ENCODE measurements at regions not wholly inside any gene's neighbourhood (a gene's known extent, or its start where the extent isn't known, plus 50 kb on each side); places are given as distances from the start of the nearest gene placed in this dataset.
A peak's percentile ranks its signal among the peaks of the same experiment; 100 is the strongest.

DNA sequence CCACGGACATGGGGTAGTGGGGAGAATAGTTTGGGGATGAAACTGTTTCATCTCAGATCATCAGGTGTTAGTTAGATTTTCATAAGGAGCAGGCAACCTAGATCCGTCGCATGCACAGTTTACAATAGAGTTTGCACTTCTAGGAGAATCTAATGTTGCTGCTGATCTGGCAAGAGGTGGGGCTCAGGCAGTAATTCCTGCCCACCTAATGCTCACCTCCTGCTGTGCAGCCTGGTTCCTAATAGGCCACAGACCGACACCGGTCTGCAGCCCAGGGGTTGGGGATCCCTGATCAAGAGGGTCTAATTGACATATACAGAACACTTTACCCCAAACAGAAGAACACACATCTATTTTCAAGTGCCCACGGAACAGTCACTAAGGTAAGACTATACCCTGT lies 275.1 kb downstream of the PTPRU start:
- intact Hi-C loops (cut with DNase I): loop anchor here (5.0 to 10.0 kb wide), 2 partner anchors 193 to 576 kb away; no protein-coding TSS in a partner anchor
- ATAC-seq (no peak), DNase-seq (ENCODE audit: missing footprints) (no peak)

DNA sequence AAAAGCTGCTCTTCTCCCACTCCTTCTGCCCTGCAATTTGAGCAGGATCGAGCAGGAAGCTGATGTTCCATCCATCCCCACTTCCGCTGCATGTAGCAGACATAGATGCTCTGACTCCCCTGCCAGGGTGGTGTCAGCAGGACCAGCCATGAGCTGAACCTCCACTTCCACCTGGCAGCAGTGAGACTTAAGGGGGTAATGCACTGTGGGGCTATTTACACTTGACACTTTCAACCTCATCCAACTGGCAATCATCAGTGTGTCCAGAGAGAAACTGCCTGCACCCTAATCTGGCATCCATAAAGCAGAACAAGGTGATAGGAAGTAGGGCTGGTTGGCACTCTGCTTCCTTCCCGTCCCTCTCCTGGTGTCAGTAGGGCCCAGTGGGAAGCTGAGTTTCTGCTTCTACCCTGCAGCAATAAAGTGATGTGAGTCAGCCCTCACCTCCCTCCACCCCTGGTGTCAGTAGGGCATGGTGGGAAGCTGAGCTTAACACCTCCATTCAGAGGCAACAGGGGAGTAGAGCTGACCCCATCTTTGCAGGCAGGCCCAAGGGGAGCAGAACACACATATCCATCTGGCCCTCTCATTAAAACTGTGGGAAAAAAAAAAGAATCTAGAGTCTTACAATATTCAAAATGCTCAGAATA lies 272.3 kb downstream of the PTPRU start:
- DNase-seq (ENCODE audit: missing footprints) (no peak), ATAC-seq (no peak)
- intact Hi-C loops (cut with DNase I): no loop called here

DNA sequence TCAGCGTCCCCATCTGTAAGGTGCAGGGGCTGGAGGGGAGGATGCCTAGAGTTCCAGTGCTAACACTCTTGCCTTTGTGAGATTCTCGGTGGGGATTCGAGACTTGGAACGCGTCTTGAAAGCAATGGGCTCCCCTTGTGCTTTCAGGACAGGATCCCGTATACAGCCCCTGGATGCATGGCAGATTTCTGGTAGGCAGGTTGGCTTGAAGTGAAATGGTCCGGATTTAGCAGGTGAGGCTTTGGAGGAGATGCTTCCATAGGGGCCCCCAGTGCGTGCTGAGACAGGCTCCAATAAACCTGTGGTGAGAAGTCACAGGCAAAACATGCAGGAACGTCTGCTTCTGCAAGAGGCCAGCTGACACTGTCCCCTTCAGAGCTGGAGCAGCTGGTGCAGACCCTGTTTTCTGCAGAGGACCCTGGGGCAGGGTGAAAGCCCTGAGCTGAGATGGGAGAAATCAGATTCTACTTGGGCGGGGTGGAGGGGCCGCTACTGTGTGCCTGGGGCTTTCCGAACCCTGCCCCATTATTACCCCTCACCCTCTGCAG lies 270.4 kb downstream of the PTPRU start:
- ATAC-seq (no peak), DNase-seq (ENCODE audit: missing footprints) (no peak)
- intact Hi-C loops (cut with DNase I): no loop called here

DNA sequence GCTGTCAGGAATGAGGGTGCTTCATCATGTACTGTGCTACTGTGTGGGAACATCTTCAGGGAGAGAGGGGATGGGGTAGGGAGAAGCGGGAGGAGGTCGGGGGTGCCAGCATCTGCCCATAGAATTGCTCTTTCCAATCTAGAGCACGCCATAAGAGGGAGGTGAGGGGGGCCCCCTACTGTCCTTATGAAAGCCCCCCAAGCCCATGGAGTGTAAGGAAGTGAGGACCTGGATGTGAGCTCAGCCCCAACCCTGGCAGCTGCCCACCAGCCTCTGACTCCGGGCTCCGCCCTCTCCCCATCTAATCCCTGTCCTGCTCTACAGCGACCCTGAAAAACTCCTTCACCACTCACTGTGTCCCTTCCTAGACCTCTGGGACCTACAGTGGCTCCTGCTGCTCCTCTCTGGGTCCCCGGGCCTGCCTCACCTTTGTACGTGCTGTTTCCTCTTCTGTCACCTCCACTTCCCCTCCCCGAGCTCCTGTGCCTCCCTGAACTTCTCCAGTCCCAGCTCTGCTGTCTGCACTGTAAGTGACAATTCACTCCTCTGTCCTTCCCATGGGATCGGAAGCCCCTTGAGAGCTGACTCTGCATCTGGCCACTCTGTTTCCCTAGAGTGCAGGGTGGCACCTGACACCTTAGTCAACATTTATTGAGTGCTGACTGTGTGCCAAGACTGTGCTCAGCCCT lies 269.4 kb downstream of the PTPRU start:
- no peak for DNase-seq (ENCODE audit: missing footprints)
- ATAC-seq: no peak
- intact Hi-C loops (cut with DNase I): no loop called here

DNA sequence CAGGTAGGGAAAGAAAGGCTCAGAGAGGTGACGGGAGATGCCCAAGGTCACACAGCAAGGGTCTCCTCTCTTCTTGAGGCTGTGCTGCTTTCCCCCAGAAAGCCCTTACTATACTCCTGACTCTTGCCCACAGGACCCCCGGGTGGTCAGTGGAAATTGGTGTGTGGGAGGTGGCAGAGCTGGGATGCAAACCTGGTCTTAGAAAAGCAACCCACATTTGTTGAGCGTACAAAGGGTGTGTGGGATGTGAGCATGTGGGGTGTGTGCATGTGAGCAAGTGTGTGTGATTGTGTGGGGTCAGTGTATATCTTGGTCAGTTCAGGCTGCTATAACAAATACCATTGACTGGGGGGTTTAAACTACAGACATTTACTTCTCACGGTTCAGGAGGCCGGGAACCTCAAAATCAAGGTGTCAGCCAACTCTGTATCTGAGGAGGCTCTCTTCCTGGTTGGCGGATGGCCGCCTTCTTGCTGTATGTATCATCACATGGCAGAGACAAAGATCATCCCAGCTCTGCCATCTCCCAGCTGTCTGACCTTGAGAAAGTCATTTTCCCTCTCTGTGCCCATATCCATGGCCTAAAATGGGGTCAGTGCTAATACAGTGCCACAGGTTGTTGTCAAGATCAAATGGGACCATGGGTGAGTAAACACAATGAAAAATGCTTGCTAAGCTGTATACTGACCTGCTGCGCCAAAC lies 268.5 kb downstream of the PTPRU start:
- DNase-seq (ENCODE audit: missing footprints): no peak
- intact Hi-C loops (cut with DNase I): no loop called here
- ATAC-seq: peak; percentile 10

DNA sequence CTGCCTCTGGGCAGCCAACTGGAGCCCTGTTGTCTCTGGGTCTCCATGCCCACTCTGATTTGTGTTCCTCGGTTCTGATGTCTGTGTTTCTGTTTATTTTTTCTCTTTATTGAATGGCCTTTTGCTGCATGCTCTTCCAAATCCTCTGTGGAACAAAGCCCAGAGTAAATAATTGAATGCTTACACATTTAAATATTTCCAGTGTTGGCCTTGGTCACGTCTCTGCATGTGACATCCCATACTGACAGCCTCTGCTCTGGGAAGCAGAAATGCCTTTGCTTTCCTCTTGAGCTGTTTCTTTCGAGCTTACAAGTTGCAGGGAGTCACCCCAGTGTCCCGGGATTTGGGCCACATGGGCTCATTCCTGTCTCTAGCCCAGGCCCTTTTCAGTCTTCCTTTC lies 267.9 kb downstream of the PTPRU start:
- ATAC-seq: no peak
- DNase-seq (ENCODE audit: missing footprints): no peak
- intact Hi-C loops (cut with DNase I): no loop called here

DNA sequence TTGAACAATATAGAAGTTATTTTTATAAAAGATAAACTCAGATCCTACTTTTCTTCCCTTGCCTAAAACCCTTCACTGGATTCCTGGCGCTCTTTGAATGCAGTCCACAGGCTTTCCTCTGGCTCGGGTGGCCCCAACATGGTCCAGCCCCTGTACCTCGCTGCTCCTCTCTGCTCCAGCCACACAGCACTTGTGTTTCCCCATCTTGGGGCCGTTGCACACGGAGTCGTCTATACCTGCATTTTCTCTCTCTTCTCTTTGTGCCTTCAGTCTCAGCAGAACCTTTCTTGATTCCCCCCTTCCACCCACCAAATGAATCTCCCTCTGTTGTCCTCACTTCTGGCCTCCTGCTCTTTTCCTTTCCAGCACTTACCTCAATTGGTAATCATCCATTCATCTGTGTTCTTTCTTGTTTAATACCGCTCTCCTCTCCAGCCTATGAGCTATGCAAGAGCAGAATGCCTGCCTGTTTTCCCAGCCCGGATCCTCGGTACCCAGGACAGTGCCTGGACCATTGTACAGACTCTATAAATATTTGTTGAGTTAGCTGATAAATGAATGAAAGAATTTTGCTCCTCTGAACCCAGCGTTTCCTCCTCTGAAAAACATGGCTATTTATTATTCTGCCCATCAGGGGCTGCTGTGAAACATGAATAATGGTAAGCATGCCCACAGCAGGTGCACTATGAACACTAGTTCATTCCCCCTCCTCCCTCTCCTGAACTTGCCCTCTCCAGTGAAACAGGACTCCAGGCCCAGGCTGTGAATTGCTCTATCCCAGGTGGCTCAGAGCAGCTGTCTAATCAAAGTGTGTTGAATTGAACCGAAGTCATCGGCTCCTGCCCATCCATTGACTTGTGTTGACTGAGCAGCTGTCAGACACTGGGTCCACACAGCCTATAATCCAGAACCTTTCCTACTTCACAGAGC lies 266.9 kb downstream of the PTPRU start:
- intact Hi-C loops (cut with DNase I): no loop called here
- DNase-seq (ENCODE audit: missing footprints) (no peak), ATAC-seq (no peak)

DNA sequence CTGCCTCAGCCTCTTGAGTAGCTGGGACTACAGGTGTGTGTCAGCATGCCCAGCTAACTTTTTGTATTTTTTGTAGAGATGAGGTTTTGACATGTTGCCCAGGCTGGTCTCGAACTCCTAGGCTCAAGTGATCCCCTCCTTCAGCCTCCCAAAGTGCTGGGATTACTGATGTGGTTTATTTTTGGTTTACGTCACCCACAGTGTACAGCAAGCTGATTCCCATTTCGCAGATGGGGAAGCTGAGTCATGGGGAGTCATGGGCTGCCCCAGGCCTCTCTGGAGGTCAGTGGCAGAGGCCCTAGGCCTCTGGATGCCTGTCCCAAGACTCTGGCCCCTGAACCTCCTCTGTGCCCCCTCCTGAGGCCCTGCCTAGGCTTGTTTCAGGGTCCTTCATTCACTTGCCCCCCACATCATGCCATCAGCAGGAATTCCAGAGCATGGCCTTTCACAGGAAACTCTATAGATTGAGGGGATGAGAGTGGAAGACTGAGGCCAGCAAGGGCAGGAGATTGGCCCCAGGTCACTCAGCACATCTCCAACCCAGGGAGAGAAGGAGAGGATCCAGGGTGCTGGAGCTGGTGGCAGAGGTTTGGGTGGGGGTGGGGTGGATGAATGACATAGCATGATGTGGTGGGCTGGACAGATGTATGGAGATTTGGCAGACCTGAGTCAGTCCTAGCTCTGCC lies 266.0 kb downstream of the PTPRU start:
- DNase-seq (ENCODE audit: missing footprints): no peak
- ATAC-seq: no peak
- intact Hi-C loops (cut with DNase I): no loop called here

DNA sequence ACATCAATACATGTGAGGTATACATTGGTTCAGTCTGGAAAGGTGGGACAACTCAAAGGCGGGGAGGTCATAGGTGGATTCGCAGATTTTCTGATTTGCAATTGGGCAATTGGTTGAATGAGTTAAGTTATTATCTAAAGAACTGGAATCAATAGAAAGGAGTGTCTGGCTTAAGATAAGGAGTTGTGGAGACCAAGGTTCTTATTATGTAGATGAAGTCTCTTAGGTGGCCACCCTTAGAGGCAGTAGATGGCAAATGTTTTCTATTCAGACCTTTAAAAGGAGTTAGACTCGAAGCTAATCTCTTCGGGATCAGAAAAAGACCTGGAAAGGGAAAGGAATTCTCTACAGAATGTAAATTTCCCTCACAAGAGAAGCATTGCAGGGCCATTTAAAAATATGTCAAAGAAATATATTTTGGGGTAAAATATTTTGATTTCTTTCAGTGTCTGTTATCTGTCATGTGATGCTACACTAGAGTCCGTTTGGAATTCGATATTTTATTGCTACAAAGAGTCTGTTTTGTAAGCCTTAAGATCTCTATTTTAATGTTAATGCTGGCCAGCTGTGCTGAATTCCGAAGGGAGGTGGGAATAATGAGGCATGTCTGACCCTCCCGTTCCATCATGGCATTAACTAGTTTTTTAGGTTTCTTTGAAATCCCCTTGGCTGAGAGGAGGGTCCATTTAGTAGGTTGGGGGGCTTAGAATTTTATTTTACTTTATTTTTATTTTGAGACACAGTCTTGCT lies 265.1 kb downstream of the PTPRU start:
- intact Hi-C loops (cut with DNase I): no loop called here
- DNase-seq (ENCODE audit: missing footprints) (no peak), ATAC-seq (no peak)

DNA sequence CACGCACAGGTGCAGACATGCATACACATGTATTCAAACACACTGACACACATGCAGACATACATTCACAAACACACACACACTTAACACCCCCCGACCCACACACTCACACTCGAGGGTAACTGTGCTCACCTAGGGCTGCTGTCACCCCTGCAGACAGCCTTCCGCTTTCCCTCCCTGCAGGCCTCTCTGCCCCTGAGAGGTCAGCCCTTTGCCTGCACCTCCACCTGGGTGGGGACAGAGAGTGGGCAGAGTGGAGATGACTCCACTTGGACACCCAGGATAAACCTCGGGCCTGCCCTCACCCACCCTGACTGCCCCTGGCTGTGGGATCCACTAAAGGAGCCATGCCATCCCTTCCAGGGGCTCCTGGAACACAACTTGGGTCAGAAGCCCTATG lies 264.3 kb downstream of the PTPRU start:
- DNase-seq (ENCODE audit: missing footprints) (no peak), ATAC-seq (no peak)
- intact Hi-C loops (cut with DNase I): no loop called here

DNA sequence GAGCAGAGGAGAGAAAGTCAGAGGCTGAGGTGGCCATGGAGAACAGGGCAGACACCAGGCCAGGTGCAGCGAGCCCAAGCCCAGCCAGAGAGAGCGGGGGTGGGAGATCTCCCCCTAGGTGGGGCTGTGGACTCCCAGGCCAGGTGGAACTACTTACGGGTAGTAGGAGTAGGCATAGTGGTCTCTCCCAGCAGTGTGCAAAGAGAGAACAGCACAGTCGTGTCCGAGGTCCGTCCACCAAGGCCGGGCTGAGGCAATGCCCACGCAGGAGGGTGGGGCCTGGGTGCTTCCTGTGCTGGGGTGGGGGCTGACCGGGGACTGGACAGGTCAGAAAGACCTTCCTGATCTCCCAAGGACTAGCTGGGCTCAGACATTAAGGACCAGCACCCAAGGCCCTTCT lies 263.7 kb downstream of the PTPRU start:
- ATAC-seq: no peak
- intact Hi-C loops (cut with DNase I): no loop called here
- no peak for DNase-seq (ENCODE audit: missing footprints)

DNA sequence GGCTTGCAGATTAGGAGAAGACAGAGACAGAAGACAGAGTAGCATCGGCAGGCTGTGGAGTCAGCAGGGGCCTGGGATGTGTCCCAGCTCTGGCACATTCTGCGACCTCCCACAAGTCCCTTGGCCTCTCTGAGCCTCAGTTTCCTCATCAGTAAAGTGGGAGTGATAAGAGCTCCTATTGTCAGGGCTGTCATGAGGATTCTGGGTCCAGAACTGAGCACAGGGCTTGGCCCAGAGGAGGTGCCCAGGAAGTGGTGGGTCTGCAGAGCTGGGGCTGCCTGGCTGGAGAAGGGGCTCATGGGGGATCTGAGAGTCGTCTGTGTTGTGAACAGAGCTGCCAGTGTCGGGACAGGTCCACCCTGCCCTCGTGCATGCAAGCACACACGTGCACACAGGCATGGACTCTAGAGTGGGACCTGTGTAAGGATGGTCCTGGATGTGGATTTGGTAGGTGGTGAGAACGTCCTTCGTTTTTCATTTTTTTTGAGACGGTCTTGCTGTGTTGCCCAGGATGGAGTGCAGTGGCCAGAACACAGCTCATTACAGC lies 262.9 kb downstream of the PTPRU start:
- DNase-seq (ENCODE audit: missing footprints) (no peak), ATAC-seq (no peak)
- intact Hi-C loops (cut with DNase I): no loop called here

DNA sequence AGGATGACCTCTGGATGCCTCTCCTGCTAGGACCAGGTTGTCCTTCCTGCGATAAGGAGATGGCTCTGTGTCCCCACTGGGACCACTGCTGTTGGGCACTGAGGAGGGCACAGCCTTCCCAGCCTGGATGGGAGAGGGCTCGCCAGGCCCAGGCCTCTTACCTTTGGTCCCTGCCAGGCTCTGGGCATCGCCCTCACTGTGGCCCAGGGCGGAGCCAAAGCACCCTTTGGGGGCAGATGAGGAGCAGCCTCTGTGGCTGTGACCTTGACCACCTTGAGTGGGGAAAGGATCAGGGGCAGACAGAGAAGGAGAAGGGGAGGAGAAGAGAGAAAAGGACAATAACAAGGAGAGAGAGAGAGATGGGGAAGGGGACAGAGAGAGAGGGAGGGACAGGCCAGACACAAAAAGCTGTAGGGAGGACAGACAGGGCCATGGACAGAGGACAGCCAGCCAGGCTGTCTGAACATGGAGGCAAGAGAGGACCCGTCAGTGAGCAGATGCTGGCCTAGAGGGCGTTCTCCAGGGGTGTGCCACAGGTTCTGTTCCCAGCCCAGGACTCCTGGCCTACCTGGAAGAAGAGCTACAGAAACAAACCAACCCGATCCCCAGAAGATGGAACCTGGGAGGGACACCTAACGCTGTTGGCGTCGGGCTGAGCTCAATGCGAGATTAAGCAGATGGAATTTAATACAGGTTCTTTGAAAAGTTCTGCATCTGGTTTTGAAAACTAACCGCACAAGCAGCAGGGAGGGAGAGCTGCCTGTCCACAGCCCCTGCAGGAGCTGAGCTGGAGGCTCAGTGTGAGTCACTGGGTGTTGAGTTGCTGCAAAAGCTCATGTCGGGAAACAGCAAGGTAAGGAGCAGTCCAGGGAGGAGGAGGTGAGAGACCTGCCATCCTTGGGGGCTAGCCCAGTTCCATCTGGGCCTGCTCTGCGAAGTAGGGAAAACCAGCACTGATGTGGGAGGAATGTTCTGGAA lies 262.1 kb downstream of the PTPRU start:
- no peak for ATAC-seq
- intact Hi-C loops (cut with DNase I): no loop called here
- DNase-seq (ENCODE audit: missing footprints): no peak

DNA sequence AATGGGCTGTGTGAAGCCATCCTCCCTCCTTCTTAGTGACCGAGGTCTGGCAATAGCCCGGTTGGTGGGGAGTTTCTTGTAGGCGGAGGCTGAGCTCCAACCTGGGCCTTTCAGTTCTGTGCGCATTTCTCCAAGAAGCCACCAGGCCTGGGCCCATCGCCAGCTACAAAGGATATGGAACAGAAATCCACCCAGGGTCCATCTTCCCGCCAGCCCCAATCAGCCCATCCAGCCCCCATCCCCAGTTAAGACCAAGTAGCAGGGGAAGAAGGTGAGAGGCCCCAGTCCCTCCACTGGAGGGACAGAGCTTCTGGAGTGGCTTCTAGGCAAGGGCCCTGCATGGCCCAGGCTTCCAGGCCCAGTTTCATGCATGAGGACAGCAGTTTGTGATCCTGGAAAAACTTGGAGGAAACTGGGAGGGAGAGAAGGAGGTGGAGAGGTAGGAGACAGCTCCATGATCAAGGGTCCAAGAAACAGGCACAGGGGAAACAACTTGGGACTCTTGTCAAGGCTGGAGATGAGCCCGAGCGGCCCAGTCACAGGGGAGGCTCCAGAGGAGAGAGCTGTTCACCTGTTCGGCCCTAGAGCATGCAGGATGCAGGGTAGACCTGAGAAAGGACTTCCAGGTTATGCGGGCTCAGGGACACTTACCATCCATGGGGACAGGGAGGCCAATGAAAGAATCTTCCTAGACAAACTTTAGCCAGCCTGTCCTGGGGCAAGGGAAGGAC lies 261.2 kb downstream of the PTPRU start:
- intact Hi-C loops (cut with DNase I): no loop called here
- no peak for ATAC-seq

DNA sequence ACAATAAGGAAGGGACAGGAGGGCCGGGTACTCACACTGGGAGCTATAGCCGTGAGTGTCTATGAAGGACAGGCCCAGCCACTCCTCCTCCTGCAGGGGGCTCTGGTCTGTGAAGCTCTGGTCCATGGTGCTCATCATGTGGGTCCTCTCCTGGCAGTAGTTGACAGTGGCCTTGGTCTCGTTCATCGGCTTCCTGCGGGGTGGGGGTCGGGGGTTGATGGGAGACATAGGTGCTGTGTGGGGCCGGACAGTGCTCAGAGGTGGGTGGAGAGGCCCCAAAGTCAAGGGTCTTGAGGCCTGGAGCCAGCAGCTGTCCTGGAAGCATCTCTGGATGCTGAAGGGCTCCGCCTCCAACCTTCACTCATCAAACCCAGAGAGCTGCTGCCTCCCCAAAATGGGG lies 260.4 kb downstream of the PTPRU start:
- DNase-seq (ENCODE audit: missing footprints) (no peak), ATAC-seq (no peak)
- intact Hi-C loops (cut with DNase I): no loop called here

More for the DNA sequence above, 261.2 kb downstream of the PTPRU start:
- no peak for DNase-seq (ENCODE audit: missing footprints)
